ENCODE measurements at regions not wholly inside any gene's neighbourhood (a gene's known extent, or its start where the extent isn't known, plus 50 kb on each side); places are given as distances from the start of the nearest gene placed in this dataset.

DNA sequence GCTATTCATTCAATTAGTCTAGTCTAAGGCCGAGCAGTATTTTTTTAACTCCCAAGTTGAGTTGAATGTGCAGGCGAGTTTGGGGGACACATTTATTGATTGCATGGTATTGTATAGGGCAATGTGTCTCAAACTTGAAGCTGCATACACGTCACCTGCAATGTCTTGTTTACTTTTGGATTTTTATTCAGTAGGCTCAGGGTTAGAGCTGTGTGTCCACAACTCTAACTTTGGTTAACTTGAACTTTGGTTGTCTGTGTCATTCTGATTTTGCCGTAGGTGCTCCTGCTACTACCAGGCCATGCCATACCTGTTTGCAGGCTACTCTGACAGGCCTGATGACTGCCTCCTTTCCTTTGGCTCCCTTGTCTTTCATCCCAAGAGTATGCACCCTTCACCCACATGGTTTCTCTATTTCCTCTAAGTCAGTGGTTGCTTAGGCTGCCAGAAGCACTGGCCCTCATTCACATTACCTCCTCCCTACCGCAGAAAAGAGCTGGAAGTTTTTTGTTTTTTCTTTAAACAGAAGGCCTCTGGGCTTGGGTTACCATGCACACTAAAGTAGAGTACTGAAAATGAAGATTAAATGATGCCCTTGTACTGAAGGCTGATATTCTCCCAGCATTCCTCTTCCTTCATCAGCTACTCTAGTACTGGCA is 219.4 kb upstream of the SPOPL start:
- TF ChIP-seq EZH2 (IDR thresholded peaks at IDR 0.05; ENCODE audit: insufficient read depth, poor library complexity, severe bottlenecking) (no peak), EZH2phosphoT487 (IDR thresholded peaks at IDR 0.05; ENCODE audit: insufficient read depth, low read depth) (no peak)

Data from GM23248 (cell line).